Globus pallidus (tissue), 1 donor: ENCODE measurements at regions not wholly inside any gene's neighbourhood (a gene's known extent, or its start where the extent isn't known, plus 50 kb on each side); places are given as distances from the start of the nearest gene placed in this dataset.
A peak's percentile ranks its signal among the peaks of the same experiment; 100 is the strongest.
"Not testable (repeated sequence)": the region's sequence is repeated elsewhere in the genome, so short reads cannot be mapped to it uniquely, and the experiment has no call there.

Experiments used
- DNase-seq: peaks from one replicate; pipeline ENCODE4 v3.0.0-alpha.2; 2015; ENCODE audit warnings: low spot score

DNA sequence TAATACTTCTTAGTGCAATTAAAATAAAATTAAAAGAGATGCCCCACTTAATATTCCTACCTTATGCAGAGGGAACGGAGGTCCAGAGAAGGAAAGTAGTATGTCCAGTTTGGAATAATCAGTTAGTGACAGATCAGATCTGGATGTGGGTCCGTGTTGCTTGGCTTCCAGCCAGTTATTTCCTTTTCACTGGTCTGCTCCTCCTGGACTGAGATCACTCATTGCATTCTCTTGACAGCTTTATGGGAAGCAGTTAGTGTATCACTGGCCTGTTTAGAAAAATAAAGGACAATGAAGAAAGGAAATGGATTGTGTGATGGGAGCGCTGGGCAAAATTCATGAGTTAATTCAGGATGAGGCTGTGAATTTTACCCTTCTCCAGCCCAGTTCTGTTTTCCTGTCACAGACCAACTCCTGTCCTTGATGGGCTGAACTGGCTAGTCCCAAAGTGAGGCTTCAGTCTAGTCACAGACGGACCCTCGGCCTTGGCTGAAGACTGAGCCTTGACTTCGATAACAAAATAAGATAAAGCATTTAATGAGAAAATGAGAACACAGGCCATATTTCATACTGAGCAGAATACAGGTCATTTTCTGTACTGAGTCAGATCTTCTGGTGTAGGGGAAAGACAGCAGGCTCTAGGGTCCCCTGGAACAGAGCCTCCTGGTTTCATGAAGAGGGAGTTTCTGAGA, 85.2 kb upstream of the TRABD2B start:
- peak; percentile 3 for DNase-seq

DNA sequence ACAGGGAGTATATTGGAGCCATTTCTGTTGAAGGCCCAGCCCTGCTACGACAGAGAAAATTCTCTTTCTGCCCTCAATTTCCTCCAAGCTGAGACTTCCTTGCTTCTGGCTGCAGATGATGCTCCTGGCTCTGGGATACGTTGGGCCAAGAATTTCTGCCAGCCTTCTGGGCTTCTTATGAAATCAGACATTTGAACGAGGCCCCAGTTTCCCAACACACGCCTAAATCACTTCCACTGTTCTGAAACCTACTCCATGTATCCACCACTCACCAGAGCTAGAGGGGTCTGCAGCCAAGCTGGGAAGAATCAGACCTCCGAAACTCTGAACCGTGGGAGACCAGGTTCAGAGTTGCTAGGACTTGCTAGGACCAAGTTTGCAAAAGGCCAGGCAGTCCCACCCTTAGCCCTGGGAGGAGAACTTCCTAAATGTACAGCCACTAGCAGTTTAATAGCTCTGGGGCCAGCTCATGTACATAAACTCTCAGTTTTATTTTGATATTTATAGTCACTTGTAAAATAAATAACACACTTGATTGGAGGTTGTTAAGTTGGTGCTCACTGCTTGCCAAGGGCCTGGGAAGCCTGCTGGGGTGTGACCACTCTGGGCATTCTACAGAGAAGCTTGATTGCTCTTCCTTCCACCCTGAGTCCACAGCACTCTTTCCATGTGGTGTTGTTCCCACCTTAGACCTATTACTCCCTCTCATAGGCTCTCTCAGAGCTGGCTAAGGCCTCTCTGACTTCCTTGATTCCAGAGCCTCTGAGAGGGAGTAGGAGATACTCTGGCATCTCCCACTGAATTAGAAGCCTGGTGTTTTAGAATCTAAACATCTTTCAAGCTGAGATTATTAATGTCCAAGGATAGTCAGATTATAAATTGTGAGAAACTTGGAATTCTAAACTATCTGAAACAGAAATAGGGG, 83.4 kb upstream of the TRABD2B start:
- DNase-seq = no peak

DNA sequence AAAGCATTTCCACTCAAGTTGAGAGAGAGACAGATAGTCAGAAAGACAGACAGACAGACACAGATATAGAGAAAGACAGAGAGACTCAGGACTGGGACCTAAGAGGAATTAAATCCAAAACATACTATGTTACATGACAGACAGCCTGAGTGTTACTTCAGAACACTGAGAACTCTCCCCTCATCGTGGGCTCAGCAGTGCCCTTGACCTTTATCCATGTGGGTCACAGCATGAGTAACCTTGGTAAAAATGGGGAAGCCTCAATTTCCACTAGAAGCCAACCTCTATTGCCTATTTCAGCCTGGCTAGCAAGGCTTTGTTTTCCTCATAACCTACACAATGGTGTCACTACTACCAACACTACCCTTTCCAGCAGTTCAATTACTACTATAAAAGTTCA, 81.9 kb upstream of the TRABD2B start:
- no peak for DNase-seq

DNA sequence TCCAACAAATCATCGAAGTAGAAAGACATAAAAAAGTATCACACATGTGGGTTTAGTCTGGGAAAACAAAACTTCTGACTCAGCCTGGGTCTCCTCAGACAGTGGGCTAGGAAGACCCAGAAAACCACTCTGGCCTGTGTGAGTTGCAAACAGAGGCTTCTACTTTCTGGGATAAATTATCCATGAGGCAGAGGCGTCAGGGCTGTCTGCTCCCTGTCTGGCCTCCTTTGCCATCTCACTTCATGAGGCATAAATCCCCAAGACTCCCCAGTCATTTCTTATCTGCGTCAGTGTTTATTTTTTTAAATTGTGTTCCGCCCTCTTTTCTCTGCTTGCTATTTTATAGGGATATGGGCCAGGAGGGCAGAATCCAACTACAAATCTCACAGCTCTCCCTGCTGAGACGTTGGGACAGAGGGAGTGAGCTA, 80.6 kb upstream of the TRABD2B start:
- no peak for DNase-seq

DNA sequence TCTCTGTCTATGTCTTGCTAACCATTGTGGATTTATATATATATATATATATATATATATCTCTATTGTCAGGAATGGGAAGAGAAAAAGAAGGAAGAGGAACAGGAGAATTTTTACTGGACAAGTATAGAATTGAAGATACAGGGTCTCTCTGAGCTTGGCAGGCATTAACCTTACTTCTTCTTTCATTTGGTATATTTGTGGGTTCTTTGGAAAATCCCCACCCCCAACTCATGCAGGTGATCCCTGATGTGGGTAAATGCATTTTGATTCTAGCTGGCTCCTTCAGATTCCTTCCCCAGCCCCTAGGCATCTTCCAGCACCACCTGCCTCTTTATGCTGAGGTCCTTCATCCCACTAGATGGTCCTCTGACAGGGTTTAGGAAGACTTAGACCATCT, 78.8 kb upstream of the TRABD2B start:
- DNase-seq = no peak

DNA sequence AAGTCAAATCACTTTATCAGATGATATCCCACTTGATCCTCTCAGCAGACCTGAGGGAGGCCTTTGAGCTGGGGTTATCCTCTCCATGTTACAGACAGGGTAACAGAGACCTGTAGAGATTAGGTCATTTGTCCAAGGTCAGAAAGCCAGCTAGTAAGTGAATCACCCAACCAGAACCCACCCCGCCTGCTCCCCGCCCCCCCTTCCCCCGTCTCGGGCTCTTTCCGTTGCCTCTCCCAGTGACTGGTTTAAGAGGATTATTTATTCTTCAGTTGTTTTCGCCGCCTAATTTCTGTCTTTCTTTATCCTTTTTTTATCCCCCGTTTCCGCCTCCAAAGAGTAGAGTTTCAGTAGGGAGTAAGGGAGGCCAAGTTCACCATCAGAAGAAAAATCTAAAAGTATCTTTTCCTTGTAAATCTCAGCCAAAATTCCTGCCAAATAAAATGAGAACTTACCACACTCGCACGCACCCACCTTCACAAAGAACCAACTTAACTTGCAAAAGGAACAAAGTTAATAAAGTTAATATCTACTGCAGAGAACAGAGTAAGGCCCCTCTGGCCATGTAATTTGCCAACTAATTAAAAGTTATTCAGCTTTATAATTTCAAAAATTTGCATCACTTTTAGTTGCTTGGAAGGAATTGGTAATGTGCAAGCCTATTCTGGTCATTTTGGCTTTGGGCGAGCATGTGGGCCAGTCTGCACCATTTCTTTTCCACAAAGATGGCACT, 76.8 kb upstream of the TRABD2B start:
- DNase-seq = no peak

DNA sequence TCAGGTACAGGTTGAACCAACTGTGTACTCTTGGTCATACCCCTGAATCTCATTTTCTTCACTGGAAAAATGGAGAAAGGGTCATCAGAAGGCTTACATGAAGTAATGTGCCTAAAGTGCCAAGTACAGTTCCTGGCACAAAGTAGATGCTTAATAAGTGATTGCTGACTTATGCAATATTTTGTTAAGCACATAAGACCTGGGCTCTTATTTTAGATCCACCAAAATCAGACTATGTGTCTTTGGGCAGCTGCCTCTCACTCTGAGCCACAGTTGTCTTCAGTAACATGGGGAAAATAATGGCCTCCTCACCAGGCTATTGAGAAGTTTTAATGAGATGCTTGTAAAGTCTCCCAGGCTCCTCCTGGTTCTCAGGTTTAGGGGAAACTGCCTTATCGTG, 74.3 kb upstream of the TRABD2B start:
- DNase-seq = no peak

DNA sequence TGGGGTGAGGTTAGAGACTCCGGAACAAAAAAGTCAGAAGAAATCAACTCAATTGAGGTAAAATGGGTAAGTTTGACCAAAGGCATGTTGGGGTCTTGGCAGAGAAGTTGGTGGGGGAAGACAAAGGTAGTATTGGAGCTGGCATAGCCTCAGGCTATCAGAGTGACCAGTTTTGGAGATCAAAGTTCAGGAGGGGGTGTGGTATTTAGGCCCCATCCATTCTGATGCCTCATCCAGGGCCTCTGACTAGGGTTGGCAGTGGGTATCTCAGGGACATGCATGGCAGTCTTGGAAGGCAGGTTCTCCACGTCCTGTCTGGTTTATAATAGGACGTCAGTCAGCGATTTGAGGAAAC, 73.2 kb upstream of the TRABD2B start:
- DNase-seq = no peak

DNA sequence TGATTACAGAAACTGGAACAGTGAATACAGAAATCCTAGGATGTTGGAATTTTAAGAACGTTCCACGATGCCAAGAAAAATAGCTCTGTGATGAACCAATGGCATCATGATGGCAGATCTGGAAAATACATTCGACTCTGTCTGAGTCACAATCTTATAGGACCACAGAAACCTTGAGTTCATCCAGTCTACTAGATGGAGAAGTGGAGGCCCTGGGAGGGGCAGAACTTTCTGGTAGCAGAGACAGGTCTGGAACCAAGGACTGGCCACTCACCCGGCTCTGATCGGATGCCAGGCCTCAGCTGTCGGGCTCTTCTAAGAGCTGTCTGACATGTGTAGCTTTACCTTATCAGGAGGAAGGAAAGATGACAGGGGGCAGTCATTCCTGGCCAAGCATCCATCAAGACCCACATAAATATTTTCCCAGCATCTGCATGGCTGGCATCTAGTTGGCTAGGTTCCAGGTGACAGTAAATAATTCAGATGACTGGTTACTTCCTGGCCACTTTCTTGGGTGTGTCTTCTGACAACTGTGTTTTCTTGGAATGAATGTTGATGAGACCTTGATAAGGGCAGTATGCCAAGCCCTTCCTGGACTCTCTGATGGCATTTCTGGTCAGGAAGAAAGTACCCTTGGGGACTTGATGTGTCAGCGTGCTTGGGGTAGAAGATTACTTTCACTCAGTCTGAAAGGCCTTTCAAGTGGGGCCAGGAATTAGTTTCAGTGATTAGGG, 72.6 kb upstream of the TRABD2B start:
- no peak for DNase-seq

DNA sequence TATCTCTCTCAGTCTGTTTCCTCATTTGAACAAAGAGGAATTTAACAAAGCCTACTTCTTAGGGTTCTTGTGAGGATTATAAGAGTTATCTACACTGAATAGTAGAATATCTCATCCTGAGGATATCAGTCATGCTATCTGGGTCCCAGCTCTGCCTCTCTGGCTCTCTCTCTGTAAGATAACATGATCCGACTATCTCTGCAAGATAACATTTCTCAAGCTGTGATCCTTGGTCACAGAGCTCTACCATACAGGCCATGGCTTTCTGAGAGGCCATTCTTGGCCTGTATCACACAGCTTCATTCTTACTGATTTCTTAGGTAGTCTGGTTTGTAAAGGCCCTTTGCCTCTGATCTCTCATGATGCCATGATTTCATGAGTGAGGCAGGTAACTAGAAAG, 71.0 kb upstream of the TRABD2B start:
- no peak for DNase-seq

DNA sequence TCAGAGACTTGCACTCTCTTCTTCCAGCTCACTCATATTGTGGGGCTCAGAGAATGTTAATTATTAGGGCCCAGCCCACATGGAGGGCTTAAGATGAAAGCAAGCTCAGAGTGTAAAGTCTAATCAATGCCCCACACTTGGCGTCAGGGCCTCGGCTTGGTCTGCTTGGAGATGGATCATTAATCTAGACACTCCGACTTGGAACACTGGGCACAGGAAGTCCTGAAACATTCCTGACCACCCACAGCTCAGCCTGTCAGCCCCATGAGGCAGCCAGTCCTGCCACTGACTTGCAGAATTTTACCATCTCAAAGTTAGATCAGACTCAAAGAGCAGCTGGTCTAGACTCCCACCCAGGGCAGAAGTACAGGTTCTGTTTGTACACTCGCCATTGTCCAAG, 69.8 kb upstream of the TRABD2B start:
- no peak for DNase-seq

DNA sequence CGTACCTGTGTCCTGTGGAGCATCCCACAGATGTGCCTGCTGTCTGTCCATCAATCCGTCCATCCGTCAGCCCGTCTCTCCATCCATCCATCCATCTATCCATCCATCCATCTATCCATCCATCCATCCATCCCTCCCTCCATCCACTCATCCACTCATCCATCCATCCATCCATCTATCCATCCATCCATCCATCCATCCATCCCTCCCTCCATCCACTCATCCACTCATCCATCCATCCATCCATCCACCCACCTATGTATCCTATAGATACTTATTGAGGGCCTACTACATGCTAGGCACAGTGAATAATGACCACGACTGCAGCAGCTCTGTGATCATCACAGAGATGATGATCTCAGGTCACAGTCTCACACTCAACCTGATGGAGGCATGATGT, 67.5 kb upstream of the TRABD2B start:
- DNase-seq = not testable (repeated sequence)

DNA sequence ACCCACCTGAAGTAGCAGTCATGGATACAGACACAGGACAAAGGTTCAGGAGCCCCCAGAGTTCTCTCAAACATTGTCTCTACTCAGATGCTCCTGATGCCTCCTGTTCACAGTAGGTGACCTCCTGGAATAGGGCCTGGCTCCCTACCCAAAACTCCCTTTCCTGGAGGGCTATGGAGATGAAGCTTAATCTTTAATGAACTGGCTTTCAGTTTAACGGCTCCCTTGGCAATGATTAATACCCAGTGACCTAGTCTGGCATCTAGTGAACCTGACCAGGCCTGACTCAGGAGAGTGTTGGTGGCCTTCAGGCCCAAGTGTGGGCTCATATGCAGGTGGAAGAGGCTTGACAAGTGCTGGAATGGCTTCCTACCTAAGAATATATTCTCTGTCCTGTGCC, 65.2 kb upstream of the TRABD2B start:
- DNase-seq = no peak

DNA sequence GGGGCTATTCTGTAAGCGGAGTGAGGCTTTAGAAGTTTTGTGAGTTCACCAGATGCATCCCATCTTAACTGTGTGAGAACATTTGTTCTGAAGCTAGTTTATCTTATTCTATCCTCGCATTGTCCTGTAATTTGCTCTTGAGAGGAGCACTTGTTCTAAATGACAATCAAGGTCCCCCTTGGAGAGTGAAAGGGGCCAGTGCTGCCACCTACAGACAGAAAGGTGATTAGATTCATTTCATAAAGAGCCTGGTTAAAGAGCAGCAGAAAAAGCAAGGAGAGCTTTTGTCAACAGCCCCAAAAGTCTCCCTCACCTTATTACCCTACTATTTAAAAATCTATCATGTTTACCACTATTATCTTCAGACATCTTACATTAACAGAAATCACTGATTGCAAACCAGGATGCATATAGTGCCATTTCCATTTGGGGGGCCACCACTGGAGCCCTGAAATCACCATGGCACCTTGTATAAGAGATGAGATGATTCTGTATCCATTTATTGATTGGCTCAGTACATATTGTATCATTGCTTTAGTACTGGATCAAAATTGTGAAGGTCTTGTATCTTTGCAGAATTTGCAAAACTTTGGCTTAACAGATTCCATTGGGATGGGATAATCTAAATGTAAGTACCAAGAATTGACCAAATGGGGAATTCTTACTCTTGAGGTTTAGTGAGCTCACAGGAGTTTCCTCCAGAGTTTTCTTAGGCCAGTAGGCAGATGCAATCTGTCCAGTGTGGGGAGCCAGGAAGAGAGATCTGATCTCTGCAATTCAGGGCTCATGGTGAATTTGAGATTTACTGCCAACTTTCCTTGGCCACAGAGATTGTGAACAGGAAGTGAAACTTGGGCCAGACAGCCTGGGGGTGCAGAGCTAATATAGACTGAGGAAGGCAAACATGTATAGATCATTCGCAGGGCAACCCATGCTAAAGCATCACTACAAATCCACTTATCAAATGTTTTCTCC, 64.3 kb upstream of the TRABD2B start:
- DNase-seq = peak; percentile 75

DNA sequence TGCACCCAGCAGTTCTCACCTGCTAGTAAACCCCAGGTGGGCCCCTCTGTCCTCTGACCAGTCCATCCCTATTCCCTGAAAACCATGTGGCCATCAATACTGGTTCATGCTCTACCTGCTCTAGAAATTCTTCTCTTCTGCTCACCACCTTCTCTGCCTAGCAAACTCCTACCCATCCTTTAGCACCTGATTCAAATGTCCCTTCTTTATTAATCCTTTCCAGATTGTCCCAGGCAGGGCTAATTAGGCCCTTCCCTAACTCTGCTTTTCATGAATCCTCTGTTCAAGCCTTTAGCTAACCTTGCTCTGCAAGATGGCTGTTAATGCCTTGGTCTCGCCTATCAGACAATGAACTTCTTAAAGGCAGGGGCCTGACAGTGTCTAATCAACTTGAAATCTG, 62.1 kb upstream of the TRABD2B start:
- no peak for DNase-seq

DNA sequence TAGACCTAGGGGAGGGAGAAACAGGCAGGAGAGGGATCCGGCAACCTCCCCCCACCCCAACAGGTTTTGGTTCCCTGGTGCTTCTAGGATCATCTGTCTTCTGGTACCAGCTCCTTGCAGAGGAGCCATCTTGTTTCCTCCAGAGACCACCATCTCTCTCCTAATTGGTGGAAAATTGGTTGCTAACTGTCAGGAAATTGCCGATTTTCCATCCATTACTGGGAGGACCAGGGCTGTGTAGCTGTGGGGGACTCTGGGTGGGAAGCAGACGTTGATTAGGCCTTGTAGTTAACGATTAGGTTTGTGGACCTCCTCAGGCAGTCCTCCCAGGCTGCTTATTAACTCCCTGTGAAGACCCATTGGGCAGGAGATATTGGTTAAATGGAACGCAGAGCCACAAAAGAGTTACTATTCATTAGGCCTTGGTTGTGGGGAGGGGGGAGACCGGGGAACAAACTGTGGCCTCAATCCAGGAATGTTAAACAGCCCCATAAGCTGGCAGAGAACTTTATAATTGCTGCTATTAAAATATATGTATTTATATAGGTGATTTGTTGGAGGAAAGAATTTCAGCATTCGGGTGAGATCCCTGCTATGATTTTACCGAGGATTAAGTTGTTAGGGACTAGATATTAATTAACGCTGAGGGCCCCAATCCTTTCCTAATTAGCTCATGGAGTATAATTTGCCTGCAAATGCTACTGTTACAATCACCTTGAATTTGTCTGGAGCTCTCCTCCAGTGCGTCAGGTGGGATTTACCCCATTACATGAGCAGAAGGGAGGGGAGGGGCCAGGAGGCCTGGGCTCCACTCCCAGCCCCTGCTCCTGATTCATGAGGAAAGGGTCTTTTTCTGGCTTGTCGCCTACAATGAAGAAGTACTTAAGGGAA, 61.2 kb upstream of the TRABD2B start:
- DNase-seq = no peak

DNA sequence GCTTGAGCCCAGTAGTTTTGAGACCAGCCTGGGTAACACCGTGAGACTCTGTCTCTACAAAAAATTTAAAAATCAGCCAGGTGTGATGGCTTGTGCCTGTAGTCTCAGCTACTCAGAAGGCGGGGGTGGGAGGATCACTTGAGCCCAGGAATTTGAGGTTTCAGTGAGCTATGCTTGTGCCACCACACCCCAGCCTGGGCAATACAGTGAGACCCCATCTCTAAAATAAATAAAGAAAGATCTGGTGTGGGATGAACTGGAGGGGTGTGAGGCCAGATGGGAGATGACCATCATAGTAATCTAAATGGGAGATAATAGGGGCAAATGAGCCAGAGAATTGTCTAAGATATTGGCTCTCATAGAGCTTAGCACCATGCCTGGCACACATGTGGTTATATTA, 60.1 kb upstream of the TRABD2B start:
- DNase-seq = no peak

DNA sequence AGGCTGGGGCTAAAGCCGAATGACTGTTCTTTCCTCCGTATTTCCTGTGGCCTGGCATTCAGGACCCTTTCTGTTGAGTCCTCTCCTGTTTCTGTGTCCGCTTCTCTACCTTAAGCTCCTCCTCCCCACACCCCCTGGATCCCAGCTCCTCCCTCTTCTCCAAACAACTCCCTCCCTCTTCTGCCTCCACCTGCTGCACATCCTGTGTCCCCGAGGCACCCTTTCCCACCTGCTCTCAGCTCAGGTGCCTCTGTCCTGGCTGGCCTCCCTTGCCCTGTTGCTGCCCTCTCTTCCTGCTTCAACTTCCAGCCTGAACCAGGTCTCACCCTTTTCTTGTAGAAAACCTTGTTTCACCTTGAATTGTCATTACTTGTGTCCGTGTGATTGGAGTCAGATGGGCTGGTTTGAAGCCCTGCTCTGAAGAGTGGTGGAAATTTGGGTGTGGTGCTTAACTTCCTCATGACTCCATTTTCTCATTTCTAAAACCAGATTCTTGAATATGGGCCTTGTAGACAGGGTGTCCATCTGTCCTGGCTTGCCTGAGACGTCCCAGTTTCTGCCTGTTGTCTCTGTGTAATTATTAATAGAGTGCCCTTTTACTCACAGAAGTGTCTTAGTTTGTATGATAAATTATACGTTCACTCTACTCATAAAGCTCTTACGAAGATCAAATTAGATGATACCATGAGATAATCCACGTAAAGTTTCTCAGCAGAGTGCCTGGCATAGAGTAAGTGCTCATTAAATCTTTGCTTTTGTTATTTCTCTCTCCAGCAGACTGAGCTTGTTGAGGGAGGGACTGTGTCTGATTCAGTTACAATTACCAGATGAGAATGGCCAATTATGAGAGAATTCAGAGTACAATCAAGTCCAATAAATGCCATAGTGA, 58.9 kb upstream of the TRABD2B start:
- DNase-seq = no peak

DNA sequence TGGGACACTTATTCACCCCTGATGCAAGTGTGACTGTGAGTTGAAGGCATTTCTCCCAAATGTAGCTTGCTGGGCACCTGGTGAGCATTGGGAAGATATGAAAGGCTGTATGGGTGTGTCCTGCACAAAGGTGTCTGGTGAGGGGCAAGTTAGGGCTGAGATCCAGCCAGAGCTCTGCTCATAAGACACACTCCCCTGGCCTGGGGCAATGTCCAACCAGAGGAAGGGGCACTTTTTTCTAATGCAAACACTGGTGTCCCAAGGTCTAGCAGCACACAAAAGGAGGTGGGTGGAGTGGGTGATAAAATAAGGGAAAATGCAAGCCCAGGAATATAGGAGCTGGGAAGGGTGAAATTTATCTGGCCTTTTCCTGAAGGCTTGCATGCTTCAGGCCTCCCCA, 57.0 kb upstream of the TRABD2B start:
- no peak for DNase-seq
